Parathyroid adenoma (tissue), 2 donors: ENCODE measurements at regions not wholly inside any gene's neighbourhood (a gene's known extent, or its start where the extent isn't known, plus 50 kb on each side); places are given as distances from the start of the nearest gene placed in this dataset.

Source experiments
- H2AFZ ChIP-seq: fragments of 300-600 bp; sonication (generic); one replicate; pipeline ENCODE4 v1.7.0; 2017; ENCODE audit warnings: antibody characterized with exemption, mild to moderate bottlenecking
- H3K27ac ChIP-seq: fragments of 300-600 bp; sonication (generic); one replicate; pipeline ENCODE4 v1.7.0; 2017
- H3K27me3 ChIP-seq: fragments of 300-600 bp; sonication (generic); one replicate; pipeline ENCODE4 v1.7.0; 2017; ENCODE audit warnings: low read length; ENCODE audit not compliant: control insufficient read depth, insufficient read depth
- H3K36me3 ChIP-seq: fragments of 300-600 bp; sonication (generic); one replicate; pipeline ENCODE4 v1.7.0; 2017; ENCODE audit warnings: low read length; ENCODE audit not compliant: control insufficient read depth, insufficient read depth
- H3K4me1 ChIP-seq: fragments of 300-600 bp; sonication (generic); one replicate; pipeline ENCODE4 v1.7.0; 2017; ENCODE audit warnings: control low read depth
- H3K4me2 ChIP-seq: fragments of 300-600 bp; sonication (generic); one replicate; pipeline ENCODE4 v1.7.0; 2017; ENCODE audit warnings: low read length
- H3K4me3 ChIP-seq: fragments of 300-600 bp; sonication (generic); one replicate; pipeline ENCODE4 v1.7.0; 2017; ENCODE audit warnings: low read depth, low read length
- H3K79me2 ChIP-seq: fragments of 300-600 bp; sonication (generic); one replicate; pipeline ENCODE4 v1.7.0; 2017; ENCODE audit warnings: control low read depth
- H3K9ac ChIP-seq: fragments of 300-600 bp; sonication (generic); one replicate; pipeline ENCODE4 v1.7.0; 2017; ENCODE audit warnings: mild to moderate bottlenecking
- H3K9me3 ChIP-seq: fragments of 300-600 bp; sonication (generic); one replicate; pipeline ENCODE4 v1.7.0; 2017; ENCODE audit warnings: low read length; ENCODE audit not compliant: control insufficient read depth
- CTCF ChIP-seq: fragments of 300-600 bp; sonication (generic); IDR thresholded peaks from one replicate; pipeline ENCODE4 v1.7.0; 2017; ENCODE audit warnings: antibody characterized with exemption, mild to moderate bottlenecking
- donor health status: primary hyperparathyroidism.

GRCh38 chr3:182058488-182058887 lies 346.8 kb downstream of the SOX2 start:
- Histone ChIP-seq H3K4me2 (no peak overlapping the region), H3K27ac (no peak overlapping the region), H3K4me1 (no peaks in the 10 kb centered on the region), H3K27me3 (no peaks in the 10 kb centered on the region), H3K4me3 (no peak overlapping the region), H3K9ac (no peak overlapping the region), H3K79me2 (no peaks in the 10 kb centered on the region), H3K9me3 (no peaks in the 10 kb centered on the region), H3K36me3 (no peaks in the 10 kb centered on the region), H2AFZ (no peak overlapping the region)
- TF ChIP-seq CTCF = no peak

GRCh38 chr3:182063742-182064141 lies 352.0 kb downstream of the SOX2 start:
- no peak for TF ChIP-seq CTCF
- Histone ChIP-seq H3K4me3 (no peak overlapping the region), H3K9me3 (no peaks in the 10 kb centered on the region), H3K4me1 (no peaks in the 10 kb centered on the region), H3K79me2 (no peaks in the 10 kb centered on the region), H3K9ac (no peak overlapping the region), H3K36me3 (no peaks in the 10 kb centered on the region), H3K27ac (no peak overlapping the region), H3K27me3 (no peaks in the 10 kb centered on the region), H3K4me2 (no peak overlapping the region), H2AFZ (no peak overlapping the region)

GRCh38 chr3:182067423-182067822 lies 355.7 kb downstream of the SOX2 start:
- TF ChIP-seq CTCF = no peak
- Histone ChIP-seq H2AFZ (no peak overlapping the region), H3K4me1 (no peaks in the 10 kb centered on the region), H3K79me2 (no peaks in the 10 kb centered on the region), H3K4me2 (no peak overlapping the region), H3K27ac (no peak overlapping the region), H3K9me3 (no peaks in the 10 kb centered on the region), H3K4me3 (no peak overlapping the region), H3K9ac (no peak overlapping the region), H3K36me3 (no peaks in the 10 kb centered on the region), H3K27me3 (no peaks in the 10 kb centered on the region)

- Histone ChIP-seq H2AFZ (no peak overlapping the region), H3K9me3 (no peaks in the 10 kb centered on the region), H3K9ac (no peak overlapping the region), H3K27ac (no peak overlapping the region), H3K79me2 (no peaks in the 10 kb centered on the region), H3K36me3 (no peaks in the 10 kb centered on the region), H3K27me3 (no peaks in the 10 kb centered on the region), H3K4me1 (no peaks in the 10 kb centered on the region), H3K4me2 (no peak overlapping the region), H3K4me3 (no peak overlapping the region)
- no peak for TF ChIP-seq CTCF
Observed at GRCh38 chr3:182078316-182078715, 366.6 kb downstream of the SOX2 start.

GRCh38 chr3:182078929-182079328 lies 367.2 kb downstream of the SOX2 start:
- Histone ChIP-seq H3K36me3 (no peaks in the 10 kb centered on the region), H2AFZ (no peak overlapping the region), H3K9me3 (no peaks in the 10 kb centered on the region), H3K9ac (no peak overlapping the region), H3K27ac (no peak overlapping the region), H3K4me3 (no peak overlapping the region), H3K4me2 (no peak overlapping the region), H3K79me2 (no peaks in the 10 kb centered on the region), H3K27me3 (no peaks in the 10 kb centered on the region), H3K4me1 (no peaks in the 10 kb centered on the region)
- no peak for TF ChIP-seq CTCF
